ENCODE measurements at regions not wholly inside any gene's neighbourhood (a gene's known extent, or its start where the extent isn't known, plus 50 kb on each side); places are given as distances from the start of the nearest gene placed in this dataset.

- Histone ChIP-seq H3K27ac (no peak overlapping the region), H3K36me3 (no peaks in the 10 kb centered on the region), H3K4me3 (no peak overlapping the region), H3K4me1 (no peaks in the 10 kb centered on the region), H3K9me3 (no peaks in the 10 kb centered on the region), H3K27me3 (no peaks in the 10 kb centered on the region)
- intact Hi-C loops (cut with DNase I), result no loop called here
- TF ChIP-seq, protein P1, sequence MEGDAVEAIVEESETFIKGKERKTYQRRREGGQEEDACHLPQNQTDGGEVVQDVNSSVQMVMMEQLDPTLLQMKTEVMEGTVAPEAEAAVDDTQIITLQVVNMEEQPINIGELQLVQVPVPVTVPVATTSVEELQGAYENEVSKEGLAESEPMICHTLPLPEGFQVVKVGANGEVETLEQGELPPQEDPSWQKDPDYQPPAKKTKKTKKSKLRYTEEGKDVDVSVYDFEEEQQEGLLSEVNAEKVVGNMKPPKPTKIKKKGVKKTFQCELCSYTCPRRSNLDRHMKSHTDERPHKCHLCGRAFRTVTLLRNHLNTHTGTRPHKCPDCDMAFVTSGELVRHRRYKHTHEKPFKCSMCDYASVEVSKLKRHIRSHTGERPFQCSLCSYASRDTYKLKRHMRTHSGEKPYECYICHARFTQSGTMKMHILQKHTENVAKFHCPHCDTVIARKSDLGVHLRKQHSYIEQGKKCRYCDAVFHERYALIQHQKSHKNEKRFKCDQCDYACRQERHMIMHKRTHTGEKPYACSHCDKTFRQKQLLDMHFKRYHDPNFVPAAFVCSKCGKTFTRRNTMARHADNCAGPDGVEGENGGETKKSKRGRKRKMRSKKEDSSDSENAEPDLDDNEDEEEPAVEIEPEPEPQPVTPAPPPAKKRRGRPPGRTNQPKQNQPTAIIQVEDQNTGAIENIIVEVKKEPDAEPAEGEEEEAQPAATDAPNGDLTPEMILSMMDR (IDR thresholded peaks at IDR 0.05), result no peak
- no peak for DNase-seq (ENCODE audit: low spot score in 2 of 2)
Observed at GRCh38 chr6:146965110-146965689, 239.0 kb upstream of the STXBP5 start.

DNA sequence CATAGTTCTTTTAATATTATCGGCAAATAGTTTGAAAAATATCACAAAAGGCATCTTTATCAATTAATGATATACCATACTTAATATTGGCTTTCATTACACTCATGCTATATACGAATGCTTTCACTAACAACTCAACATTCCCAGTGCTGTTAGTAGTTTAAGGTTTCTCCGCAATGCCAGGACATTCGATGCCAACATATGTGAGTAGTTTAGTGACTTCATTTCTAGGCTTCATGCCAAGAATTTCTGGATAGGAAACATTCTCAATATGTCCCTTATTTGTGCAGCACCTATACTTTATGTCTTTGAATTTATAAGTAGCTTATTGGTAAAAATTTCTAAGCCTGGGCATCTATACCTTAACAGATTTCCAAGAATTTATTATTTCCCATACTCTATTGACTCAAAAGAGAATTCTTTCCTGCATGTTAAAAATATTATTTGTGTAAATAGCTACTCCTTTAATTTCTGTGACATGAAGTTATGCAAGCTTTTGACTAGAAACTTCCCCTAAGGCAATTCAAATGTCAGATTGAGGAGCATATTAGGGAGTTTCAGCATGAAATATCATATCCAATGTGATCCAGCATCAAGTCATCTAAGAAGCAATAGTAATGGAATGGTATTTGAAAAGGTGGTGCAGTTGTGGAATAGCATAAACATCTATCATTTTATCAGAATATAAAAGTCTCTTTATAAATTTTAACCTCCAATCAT is 236.0 kb upstream of the STXBP5 start:
- no peaks in the 10 kb centered on the region for H3K4me1 ChIP-seq
- no peak overlapping the region for H3K4me3 ChIP-seq
- TF ChIP-seq, protein P1 (IDR thresholded peaks at IDR 0.05), result no peak
- intact Hi-C loops (cut with DNase I), result no loop called here
- DNase-seq (ENCODE audit: low spot score in 2 of 2), result no peak
- no peaks in the 10 kb centered on the region for H3K27me3 ChIP-seq
- no peak overlapping the region for H3K27ac ChIP-seq
- H3K36me3 ChIP-seq, result no peaks in the 10 kb centered on the region
- H3K9me3 ChIP-seq, result no peaks in the 10 kb centered on the region

- Histone ChIP-seq H3K4me3 (no peak overlapping the region), H3K27me3 (no peaks in the 10 kb centered on the region), H3K9me3 (no peaks in the 10 kb centered on the region), H3K36me3 (no peaks in the 10 kb centered on the region), H3K27ac (no peak overlapping the region), H3K4me1 (no peaks in the 10 kb centered on the region)
- TF ChIP-seq, protein P1 (IDR thresholded peaks at IDR 0.05), result no peak
- no peak for DNase-seq (ENCODE audit: low spot score in 2 of 2)
- intact Hi-C loops (cut with DNase I), result no loop called here
Observed at GRCh38 chr6:146972546-146972945, 231.7 kb upstream of the STXBP5 start.

GRCh38 chr6:146974351-146974750 is 229.9 kb upstream of the STXBP5 start:
- Histone ChIP-seq H3K4me1 (no peaks in the 10 kb centered on the region), H3K9me3 (no peaks in the 10 kb centered on the region), H3K27ac (no peak overlapping the region), H3K27me3 (no peaks in the 10 kb centered on the region), H3K4me3 (no peak overlapping the region), H3K36me3 (no peaks in the 10 kb centered on the region)
- intact Hi-C loops (cut with DNase I), result no loop called here
- DNase-seq (ENCODE audit: low spot score in 2 of 2), result no peak
- TF ChIP-seq, protein P1 (IDR thresholded peaks at IDR 0.05), result no peak

GRCh38 chr6:146975093-146975492 is 229.1 kb upstream of the STXBP5 start:
- no peak for DNase-seq (ENCODE audit: low spot score in 2 of 2)
- Histone ChIP-seq H3K36me3 (no peaks in the 10 kb centered on the region), H3K27ac (no peak overlapping the region), H3K9me3 (no peaks in the 10 kb centered on the region), H3K27me3 (no peaks in the 10 kb centered on the region), H3K4me3 (no peak overlapping the region), H3K4me1 (no peaks in the 10 kb centered on the region)
- intact Hi-C loops (cut with DNase I), result no loop called here
- TF ChIP-seq, protein P1 (IDR thresholded peaks at IDR 0.05), result no peak

Measured in ascending aorta (tissue), 2 donors.